HL-60/S4 (cell line): ENCODE measurements at regions not wholly inside any gene's neighbourhood (a gene's known extent, or its start where the extent isn't known, plus 50 kb on each side); places are given as distances from the start of the nearest gene placed in this dataset.

Experiments
- in situ Hi-C: fragments of 300-500 bp; cut with MboI; formaldehyde crosslinking; loops from 2 replicates; pipeline ENCODE4 v1.14.3; 2022; ENCODE audit warnings: low sequenced_read_pairs

DNA sequence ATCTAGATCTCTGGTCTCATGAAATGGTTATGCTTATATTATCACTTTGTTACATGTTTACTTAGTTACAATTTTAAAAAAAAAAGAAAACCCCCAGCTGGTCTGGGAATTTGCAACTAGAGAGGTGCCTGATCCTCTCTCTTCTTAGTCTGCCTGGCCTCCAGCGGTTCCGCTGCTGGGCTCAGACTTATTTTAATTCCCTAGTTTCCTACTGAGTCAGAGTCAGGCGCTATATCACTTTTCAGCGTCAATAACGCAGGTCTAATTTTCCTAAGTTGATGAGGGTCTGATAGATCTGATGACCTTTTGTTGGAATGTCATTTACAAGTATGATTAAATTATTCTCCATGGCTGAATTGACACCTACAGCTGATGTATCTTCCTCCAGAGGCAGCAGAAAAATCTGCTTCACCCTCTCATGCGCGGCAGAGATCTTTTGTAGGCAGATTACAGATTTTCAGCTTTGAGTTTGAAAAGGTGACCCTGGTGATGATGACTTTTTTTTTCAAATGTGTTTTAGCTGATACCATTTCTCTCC lies 391.0 kb downstream of the CBLN4 start:
- in situ Hi-C loops: no loop called here

DNA sequence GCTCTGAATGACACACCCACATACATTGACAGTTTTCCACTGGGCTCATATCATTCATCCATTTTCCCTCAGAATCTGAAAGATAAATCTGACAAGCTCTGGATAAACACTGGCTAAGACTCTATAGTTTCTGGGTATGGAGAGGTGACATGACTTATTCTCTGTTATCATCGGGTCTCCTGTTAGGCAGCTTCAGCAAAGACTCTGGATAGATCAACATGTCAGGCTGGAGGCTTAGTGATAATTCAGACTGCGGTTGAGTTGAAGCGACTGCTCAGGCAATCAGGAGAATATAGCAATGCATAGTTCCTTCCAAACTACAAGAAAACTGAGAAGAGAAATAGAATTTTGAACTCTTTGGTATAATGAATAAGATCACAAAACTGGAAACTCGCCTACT lies 394.6 kb downstream of the CBLN4 start:
- in situ Hi-C loops: no loop called here

DNA sequence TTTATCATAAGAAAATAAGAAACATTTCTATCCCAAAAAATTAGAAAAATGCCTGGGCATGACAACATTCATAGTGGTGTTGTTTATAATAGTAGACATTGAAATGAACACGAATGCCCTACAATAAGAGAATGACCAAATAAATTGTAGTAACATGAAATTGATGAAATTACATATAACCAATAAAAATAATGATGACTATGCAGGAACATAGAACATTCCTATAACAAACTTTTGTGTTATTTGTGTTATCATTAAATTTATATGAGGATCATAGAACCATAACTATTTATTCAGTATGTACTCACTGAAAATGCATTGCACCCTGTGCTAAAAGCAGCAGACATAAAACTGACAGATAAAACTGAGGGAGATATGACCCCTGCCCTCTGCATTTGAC lies 399.7 kb downstream of the CBLN4 start:
- in situ Hi-C loops: no loop called here

DNA sequence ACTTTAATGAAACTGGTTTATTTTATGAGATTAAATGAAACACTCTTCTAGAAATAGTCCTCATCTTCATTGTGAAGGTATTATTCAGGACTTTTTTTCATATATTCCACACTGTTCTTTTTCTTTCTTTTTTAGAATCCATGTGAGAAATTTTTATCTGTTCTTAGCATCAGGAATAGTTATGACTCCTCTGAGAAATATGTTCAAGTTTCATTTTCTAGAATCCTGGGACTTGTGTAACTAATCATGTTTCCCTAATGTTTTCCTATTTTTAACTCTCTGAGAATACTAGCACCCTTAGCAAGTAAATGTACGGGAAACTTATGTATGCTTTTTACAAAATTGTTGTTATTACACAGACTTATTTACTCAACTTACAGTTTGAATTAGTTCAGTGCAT lies 407.8 kb downstream of the CBLN4 start:
- in situ Hi-C loops: no loop called here

DNA sequence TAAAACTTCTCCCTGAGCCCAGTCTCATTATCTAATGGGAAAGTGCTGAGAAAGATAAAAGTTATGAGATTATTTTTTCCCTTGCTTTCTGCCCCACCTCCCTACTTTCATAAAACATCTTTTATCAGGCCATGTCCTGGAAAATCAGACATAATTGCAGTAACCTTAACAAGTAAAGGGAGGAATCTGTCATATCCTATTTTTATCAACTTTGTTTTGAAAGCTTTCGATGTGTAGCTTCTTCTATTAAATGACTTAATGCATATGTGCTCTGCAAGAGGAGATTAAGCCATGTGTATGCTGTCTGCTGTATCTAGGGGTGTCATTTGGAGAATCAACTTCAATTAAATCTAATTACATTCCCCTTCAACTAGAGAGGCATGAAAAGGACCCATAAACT lies 408.9 kb downstream of the CBLN4 start:
- in situ Hi-C loops: no loop called here

DNA sequence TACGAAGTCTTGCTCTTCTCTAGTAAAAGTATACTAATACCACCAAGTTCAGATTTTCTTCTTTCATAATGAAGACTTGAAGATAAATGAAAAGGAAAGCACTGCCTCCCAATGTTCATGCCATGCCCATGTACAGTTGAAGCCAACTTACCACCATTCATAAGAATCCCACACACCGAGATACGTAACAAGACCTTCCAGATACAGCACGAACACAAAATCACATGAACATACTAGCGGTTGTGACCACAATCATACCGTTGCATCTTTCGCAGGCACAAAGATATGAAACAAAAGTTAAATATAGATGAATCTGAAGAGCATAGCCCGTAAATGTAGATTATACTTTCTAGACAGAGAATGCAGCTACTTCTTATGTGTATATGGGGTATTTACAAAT lies 412.5 kb downstream of the CBLN4 start:
- in situ Hi-C loops: no loop called here

DNA sequence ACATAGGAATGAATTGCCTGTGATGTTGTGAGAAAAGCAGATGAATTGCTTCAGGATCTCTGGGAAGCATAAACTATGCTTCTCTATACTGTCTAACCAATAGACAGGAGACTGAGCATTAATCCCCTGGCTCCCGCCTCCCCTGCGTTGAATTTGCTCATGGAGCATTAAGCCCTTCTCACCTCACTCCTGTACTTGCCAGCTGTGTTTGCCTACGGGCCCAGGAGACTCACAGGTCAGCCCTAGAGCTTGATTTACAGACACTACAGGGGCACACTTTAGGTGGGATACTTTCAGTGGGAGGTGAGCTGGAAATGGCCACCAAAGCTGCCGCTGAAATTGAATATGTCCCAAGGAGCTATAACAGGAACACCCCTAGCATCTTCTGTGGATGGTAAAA lies 418.7 kb downstream of the CBLN4 start:
- in situ Hi-C loops: no loop called here

DNA sequence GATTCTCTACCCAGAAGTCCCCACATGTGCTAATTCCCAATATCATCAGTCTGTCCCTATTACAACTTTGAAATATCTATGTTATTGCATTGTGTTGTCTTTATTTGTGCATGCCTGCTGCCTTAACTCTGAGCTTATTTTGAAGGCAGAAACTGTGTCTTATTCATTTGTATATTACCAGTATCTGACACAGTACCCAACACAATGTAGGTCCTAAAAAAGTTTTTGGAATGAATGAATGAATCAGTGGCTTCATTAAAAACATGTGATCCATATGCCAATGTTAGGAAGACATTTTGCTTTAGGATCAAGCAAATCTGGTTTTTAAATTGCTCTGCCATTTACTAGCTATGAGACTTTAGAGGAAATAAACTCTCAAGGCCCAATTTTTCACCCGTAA lies 420.4 kb downstream of the CBLN4 start:
- in situ Hi-C loops: no loop called here

DNA sequence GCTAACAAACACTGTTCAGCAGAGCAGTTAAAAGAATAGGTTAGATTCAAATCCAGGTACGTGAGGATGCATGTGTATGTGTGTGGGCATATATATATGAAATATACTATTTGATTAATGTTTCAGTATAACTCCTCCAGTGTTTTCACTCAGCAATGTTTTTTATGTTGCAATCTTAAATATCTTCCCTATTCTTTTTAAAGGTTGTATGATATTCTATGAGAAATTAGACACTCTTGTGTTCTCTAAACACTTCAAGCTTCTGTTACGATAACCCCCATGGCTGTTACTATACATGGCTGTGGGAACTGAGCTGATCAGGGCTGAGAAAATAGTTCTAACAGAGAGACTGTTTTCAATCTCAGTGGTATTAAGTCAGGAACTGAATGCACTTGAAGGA lies 421.0 kb downstream of the CBLN4 start:
- in situ Hi-C loops: no loop called here

DNA sequence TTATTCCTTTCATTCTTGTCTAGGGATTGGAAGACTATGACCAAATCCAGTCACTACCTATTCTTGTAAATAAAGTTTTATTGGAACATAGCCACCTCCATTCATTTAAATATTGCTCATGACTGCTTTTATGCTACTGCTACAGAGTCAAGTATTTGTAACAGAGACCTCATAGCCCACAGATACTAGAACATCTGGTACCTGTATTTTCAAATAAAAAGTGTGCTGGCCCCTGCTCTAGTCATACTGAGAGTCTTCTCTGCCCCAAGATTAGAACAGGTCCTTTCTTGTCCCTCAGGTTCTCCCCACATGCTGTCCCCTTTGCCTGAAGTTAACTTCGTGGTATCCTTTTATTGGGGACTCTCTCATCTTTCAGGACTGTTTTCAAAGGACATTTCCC lies 422.3 kb downstream of the CBLN4 start:
- in situ Hi-C loops: no loop called here

DNA sequence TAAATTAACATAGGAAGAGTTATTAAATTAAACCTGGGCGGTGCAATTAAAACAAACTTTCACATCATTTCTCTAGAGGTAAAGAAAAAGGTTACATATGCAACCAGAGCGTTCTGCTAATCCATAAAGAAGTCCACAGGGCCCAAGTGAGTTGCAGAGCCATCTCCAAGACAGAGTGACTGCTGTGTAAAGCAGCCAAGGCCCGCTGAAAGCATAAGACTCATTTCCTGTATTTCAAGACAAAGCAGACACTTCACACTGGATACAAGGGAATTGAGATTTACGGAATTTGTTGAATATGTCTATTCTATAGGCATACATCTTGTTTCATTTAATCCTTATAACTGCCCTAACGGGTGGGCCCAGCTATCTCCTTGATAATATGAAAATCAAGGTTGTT lies 422.8 kb downstream of the CBLN4 start:
- in situ Hi-C loops: no loop called here

DNA sequence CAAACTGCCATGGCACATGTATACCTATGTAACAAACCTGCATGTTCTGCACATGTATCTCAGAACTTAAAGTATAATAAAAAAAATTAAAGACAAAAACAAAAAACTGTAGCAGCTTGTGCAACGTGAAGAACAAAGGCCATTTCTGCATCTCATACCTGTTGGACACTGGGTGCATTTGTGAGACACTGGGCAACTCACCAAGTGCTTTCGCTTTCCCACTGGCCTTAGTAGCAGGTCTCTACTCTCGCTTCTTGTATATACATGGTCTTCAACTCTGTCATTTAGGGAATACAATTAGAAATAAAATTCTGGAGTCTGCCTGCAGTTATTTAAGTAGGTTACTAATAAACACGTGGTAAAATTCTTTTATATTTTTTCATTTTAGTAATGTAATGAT lies 423.8 kb downstream of the CBLN4 start:
- in situ Hi-C loops: no loop called here

DNA sequence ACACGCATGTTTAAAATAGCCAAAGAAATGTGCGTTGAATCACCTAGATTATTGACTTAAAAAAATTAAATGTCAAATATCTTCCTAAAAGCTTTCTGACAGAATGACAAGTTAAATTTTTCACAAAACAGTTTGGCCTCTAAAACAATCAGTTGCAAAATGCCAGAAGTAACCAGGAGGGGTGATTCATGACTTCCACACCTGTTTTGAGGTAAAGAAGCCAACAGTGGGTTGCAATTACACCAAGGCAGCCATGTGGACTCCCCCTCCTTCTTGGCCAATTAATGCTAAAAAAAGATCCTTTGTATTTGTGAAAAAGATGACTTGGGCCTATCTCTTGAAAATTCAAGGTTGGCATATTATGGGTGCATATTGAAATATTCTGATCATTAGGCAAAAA lies 424.8 kb downstream of the CBLN4 start:
- in situ Hi-C loops: no loop called here

DNA sequence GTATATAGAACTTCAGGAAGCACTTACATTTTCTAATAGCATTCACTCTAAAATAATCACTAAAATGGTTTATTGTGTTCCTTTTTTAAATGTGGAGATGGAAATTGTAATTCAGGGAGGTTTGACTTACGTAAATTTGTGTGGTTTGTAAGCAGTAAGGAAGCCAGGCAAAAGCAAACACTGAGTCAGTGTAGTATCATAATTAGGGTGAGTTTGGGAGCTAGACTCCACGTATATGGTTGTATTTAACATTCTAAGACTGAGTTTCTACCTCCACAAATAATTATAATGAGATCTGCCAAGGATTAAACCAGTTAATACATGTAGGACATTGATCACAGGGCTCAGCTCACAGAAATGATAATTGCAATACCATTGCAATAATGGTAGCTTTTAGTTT lies 425.5 kb downstream of the CBLN4 start:
- in situ Hi-C loops: no loop called here

DNA sequence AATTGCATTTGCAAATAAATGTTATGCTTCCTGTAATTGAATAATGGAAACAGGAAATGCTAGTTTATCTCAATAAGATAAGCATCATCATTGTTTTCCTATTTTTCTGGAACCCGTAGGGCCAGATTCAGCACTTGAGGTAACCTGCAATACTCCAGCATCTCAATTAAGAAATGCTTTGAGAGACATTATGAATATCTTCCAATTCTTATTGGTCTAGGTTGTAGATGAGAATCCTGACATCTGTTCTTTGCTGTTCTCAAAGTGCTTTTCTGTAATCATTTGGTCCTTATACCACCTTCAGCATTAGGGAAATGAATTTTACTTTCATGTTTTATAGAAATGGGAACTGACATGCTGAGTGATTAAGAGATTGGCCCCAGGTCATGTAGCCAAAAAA lies 428.3 kb downstream of the CBLN4 start:
- in situ Hi-C loops: no loop called here

DNA sequence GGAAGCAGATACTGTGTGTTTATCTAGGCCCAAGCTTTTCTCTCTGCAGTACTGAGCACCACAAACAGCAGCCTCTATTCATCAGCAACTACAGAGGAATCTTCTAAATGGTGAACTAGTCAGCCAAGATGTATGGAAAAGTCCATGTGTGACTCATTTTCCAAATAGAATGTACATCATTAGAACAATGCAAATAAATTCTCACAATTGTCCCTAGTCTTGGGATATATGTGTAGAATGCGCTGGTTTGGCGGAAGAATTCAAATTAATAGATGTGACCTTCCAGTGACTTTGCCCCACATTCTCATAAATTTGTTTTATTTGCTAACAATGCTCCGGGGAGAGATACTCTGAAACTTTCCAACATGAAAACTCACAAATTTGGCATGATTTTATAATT lies 436.2 kb downstream of the CBLN4 start:
- in situ Hi-C loops: no loop called here

DNA sequence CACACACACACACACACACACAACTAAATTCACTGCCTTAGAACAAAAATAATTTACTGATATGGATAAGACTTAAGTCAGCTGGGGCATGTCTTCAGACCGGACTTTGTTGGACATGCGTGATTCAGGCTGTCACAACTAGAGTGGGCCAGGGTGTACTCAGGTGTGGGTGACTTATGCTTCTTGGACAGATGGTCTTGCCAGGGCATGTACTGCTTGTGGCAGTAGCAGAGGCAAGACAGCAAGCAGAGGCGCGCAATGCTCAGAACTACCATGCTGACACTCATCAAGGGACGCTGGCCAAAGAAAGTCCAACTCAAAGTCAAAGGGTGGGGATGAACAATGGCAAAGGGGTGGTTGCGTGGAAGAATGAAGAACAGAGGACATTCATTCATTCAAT lies 437.5 kb downstream of the CBLN4 start:
- in situ Hi-C loops: no loop called here

DNA sequence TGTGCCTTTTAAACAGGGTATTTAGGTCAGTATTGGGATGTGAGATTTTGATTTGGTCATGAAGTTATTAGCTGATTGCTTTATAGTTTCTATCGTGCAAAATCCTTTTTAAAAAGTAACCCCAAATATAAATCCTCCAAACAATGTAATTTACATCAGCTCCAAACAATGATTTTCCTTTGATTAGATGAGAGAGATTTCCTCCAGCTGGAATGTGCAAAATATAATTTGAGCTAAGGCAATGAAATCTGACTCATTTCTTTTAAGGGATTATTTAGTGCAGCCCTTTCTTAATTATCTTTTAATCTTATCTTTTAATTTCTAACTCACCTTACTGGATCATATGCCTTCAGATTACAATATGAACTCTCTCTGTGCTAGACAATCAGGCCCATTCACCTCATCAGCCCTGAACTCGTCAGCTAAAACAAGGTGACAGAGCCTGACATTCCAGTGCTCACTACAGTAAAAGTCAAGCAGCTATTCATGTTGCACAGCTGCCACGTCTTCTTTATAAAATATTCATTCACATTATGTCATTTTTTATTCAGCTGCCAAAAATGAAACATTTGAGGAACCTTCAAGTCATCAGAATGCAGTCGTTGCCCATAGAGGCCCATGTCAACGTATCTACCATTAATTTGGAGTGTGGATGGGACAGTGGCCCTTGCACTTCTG lies 440.1 kb downstream of the CBLN4 start:
- in situ Hi-C loops: no loop called here

DNA sequence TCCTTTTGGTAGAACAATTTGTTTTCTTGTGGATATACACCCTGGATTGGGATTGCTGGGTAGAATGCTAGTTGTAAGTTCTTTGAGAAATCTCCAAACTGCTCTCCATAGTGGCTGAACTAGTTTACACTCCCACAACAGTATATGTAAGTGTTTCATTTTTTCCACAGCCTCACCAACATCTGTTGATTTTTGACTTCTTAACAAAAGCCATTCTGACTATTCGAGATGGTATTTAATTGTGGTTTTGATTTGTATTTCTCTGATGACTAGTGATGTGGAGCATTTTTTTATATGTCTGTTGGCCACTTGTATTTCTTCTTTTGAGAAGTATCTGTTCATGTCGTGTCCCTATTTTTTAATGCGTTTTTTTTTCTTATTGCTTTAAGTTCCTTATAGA lies 444.1 kb downstream of the CBLN4 start:
- in situ Hi-C loops: no loop called here

DNA sequence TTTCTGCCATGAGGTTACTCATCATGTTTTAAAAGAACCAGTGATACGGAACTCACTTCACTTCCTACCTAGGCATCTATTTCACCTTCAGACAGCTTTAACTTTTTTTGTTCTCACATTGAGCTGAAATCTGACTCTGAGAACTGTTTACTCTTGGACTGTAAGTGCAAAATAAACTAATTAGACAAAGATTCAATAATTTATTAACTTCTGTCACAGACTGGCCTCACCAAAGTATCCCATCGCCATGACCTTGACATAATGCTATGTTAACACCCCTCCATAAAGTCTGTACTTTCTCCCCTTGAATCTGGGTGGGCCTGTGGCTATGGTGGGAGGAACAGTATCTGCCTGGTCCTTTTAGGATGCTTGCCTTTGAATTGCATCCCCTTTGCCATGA lies 448.1 kb downstream of the CBLN4 start:
- in situ Hi-C loops: no loop called here

DNA sequence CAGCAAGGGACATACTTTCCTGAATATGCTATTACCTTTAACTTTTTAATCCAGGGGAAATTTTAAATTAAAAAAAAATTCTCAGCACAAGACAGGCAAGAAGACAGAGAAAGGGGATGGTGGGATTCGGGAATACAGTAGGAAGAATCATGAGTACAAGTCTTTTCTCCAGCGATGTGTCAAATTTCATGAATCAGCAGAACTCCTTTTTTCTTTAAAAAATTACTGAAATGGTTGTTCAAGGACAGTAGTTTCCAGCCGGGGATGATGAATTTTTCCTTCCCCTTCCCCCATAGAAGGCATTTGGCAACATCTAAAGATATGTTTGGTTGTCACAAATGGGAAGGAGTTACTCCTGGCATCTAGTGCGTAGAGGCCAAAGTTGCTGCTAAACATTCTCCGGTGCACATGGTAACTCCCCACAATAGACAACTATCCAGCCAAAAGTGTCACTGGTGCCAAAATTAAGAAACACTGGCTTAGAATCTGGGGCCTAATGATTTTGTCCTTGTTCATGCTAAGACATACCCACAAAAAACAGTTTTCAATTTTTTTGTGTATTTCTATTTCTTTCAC lies 450.2 kb downstream of the CBLN4 start:
- in situ Hi-C loops: no loop called here

DNA sequence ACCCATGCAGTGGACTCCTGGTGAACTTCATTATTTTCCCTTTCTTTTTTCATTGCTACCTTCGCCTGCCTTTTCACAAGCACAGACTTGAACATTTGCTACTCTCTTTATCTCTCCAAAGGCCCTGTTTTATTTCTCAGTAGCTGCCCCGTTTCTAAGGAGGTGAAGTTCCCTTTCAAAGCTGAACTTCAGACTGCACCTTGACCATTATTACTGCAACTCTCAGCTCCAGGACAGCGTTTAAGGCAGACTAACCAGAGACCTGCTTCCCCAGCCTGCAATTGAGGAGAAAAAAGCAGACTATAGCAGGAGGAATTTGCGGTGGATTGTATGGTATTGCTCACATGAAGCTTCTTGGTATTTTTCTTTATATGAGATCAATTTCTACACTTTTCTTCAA lies 460.7 kb downstream of the CBLN4 start:
- in situ Hi-C loops: no loop called here

DNA sequence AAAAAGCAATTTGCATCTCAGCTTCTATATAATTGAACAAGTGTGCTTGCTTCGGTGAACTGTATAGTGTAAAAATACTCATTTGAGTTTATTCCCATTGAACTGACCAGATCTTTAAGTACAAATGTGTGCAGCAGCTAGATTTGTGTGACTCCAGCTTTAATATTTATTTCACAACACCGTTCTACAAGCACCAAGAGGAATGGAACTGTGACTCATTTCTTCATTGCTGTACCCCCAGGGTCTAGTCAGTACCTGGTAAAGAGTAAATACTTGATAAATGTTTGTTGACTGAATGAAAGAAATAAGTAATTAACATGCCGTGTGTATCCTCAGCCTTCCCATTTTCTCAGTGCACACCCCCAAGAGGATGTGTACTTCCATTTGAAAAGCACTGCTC lies 464.8 kb downstream of the CBLN4 start:
- in situ Hi-C loops: no loop called here
